Suprapubic skin (tissue), 4 donors: ENCODE measurements at regions not wholly inside any gene's neighbourhood (a gene's known extent, or its start where the extent isn't known, plus 50 kb on each side); places are given as distances from the start of the nearest gene placed in this dataset.
"Not testable (repeated sequence)": the region's sequence is repeated elsewhere in the genome, so short reads cannot be mapped to it uniquely, and the experiment has no call there.

Experiments
- DNase-seq, 2 donors: peaks; one replicate each; pipeline ENCODE4 v3.0.0-alpha.2; 2019; ENCODE audit warnings: low spot score in 2 of 2
- H3K27ac ChIP-seq: fragments of 200-600 bp; sonication (generic); one replicate; pipeline ENCODE4 v1.5.1; 2019
- H3K27me3 ChIP-seq: fragments of 200-600 bp; sonication (generic); one replicate; pipeline ENCODE4 v1.5.1; 2019
- H3K36me3 ChIP-seq: fragments of 200-600 bp; sonication (generic); one replicate; pipeline ENCODE4 v1.5.1; 2019
- H3K4me1 ChIP-seq: fragments of 200-600 bp; sonication (generic); one replicate; pipeline ENCODE4 v1.5.1; 2019
- H3K4me3 ChIP-seq: fragments of 200-600 bp; sonication (generic); one replicate; pipeline ENCODE4 v1.5.1; 2019; ENCODE audit warnings: mild to moderate bottlenecking
- H3K9me3 ChIP-seq: fragments of 200-600 bp; sonication (generic); one replicate; pipeline ENCODE4 v1.5.1; 2019
- CTCF ChIP-seq, 2 donors: fragments of 200-600 bp in 1 of 2; fragments of 450-650 bp in 1 of 2; sonication (generic) in 1 of 2; IDR thresholded peaks; one replicate each; pipeline ENCODE4 v1.5.1; 2016 to 2019; ENCODE audit warnings: antibody characterized with exemption in 2 of 2, mild to moderate bottlenecking in 1 of 2, moderate library complexity in 1 of 2
- EP300 ChIP-seq: sonication (generic); formaldehyde crosslinking; IDR thresholded peaks from one replicate; pipeline ENCODE4 v1.6.1; 2017; ENCODE audit warnings: antibody characterized with exemption
- POLR2A ChIP-seq, 2 donors: fragments of 450-650 bp; IDR thresholded peaks; one replicate each; pipeline ENCODE4 v1.6.1; 2017; ENCODE audit warnings: antibody characterized with exemption in 2 of 2, mild to moderate bottlenecking in 2 of 2, moderate library complexity in 2 of 2
- POLR2AphosphoS5 ChIP-seq, 3 donors: sonication (generic); formaldehyde crosslinking; IDR thresholded peaks; one replicate each; pipeline ENCODE4 v1.6.1; 2017; ENCODE audit warnings: antibody characterized with exemption in 3 of 3
- WGBS: methylation state at CpG from one replicate; pipeline ENCODE4 v1.1.5; 2018; 5-methylcytosine and 5-hydroxymethylcytosine counted together

- no peak for TF ChIP-seq POLR2A (IDR thresholded peaks at IDR 0.05)
- no peak for TF ChIP-seq EP300
- TF ChIP-seq CTCF (IDR thresholded peaks at IDR 0.05), result no peak
- no peak for TF ChIP-seq POLR2AphosphoS5 (IDR thresholded peaks at IDR 0.05)
These were observed 98.8 kb upstream of the NTF3 start for GRCh38 chr12:5333096-5333495.

GRCh38 chr12:5335069-5335468 is 96.8 kb upstream of the NTF3 start:
- H3K9me3 ChIP-seq, result no peaks in the 10 kb centered on the region
- WGBS, result 62% methylated on average over 2 of the region's 2 CpGs
- no peaks in the 10 kb centered on the region for H3K27me3 ChIP-seq
- TF ChIP-seq EP300 (no peak), POLR2AphosphoS5 (IDR thresholded peaks at IDR 0.05) (no peak), POLR2A (IDR thresholded peaks at IDR 0.05) (no peak), CTCF (IDR thresholded peaks at IDR 0.05) (no peak)
- no peak overlapping the region for H3K27ac ChIP-seq
- DNase-seq, result no peak
- H3K4me1 ChIP-seq, result no peaks in the 10 kb centered on the region
- H3K36me3 ChIP-seq, result no peaks in the 10 kb centered on the region
- H3K4me3 ChIP-seq, result no peak overlapping the region

More at GRCh38 chr12:5333096-5333495, 98.8 kb upstream of the NTF3 start:
- DNase-seq, result no peak
- no peaks in the 10 kb centered on the region for H3K4me1 ChIP-seq
- 74% methylated on average over 7 of the region's 7 CpGs for WGBS
- H3K27ac ChIP-seq, result no peak overlapping the region
- H3K27me3 ChIP-seq, result no peaks in the 10 kb centered on the region
- H3K36me3 ChIP-seq, result no peaks in the 10 kb centered on the region
- H3K4me3 ChIP-seq, result no peak overlapping the region
- H3K9me3 ChIP-seq, result no peaks in the 10 kb centered on the region

GRCh38 chr12:5341086-5341485 is 90.8 kb upstream of the NTF3 start:
- H3K27me3 ChIP-seq, H3K36me3 ChIP-seq, H3K27ac ChIP-seq, H3K9me3 ChIP-seq, H3K4me3 ChIP-seq, H3K4me1 ChIP-seq, DNase-seq: not testable (repeated sequence)
- 85% methylated on average over 2 of the region's 2 CpGs for WGBS

GRCh38 chr12:5343711-5344110 is 88.2 kb upstream of the NTF3 start:
- no peaks in the 10 kb centered on the region for H3K36me3 ChIP-seq
- no peak for DNase-seq
- no peaks in the 10 kb centered on the region for H3K9me3 ChIP-seq
- no peaks in the 10 kb centered on the region for H3K4me1 ChIP-seq
- WGBS, result 61% methylated on average over 3 of the region's 3 CpGs
- TF ChIP-seq CTCF (IDR thresholded peaks at IDR 0.05), result no peak
- no peak overlapping the region for H3K4me3 ChIP-seq
- no peak overlapping the region for H3K27ac ChIP-seq
- peaks cover 7% of the 10 kb centered on the region for H3K27me3 ChIP-seq

GRCh38 chr12:5344131-5344530 is 87.8 kb upstream of the NTF3 start:
- WGBS, result 87% methylated on average over 3 of the region's 4 CpGs
- no peaks in the 10 kb centered on the region for H3K9me3 ChIP-seq
- H3K4me3 ChIP-seq, result no peak overlapping the region
- TF ChIP-seq POLR2AphosphoS5 (IDR thresholded peaks at IDR 0.05) (no peak), EP300 (no peak), CTCF (IDR thresholded peaks at IDR 0.05) (no peak), POLR2A (IDR thresholded peaks at IDR 0.05) (no peak)
- no peaks in the 10 kb centered on the region for H3K4me1 ChIP-seq
- DNase-seq, result no peak
- peaks cover 7% of the 10 kb centered on the region for H3K27me3 ChIP-seq
- H3K27ac ChIP-seq, result no peak overlapping the region
- H3K36me3 ChIP-seq, result no peaks in the 10 kb centered on the region

GRCh38 chr12:5345534-5345933 is 86.4 kb upstream of the NTF3 start:
- peaks cover 13% of the 10 kb centered on the region for H3K27me3 ChIP-seq
- DNase-seq, result no peak
- H3K4me3 ChIP-seq, result no peak overlapping the region
- no peaks in the 10 kb centered on the region for H3K9me3 ChIP-seq
- no peaks in the 10 kb centered on the region for H3K36me3 ChIP-seq
- TF ChIP-seq EP300, result no peak
- no peak for TF ChIP-seq POLR2AphosphoS5 (IDR thresholded peaks at IDR 0.05)
- TF ChIP-seq CTCF (IDR thresholded peaks at IDR 0.05), result no peak
- TF ChIP-seq POLR2A (IDR thresholded peaks at IDR 0.05), result no peak
- no peaks in the 10 kb centered on the region for H3K4me1 ChIP-seq
- H3K27ac ChIP-seq, result no peak overlapping the region
